HL-60 (cell line): ENCODE measurements at regions not wholly inside any gene's neighbourhood (a gene's known extent, or its start where the extent isn't known, plus 50 kb on each side); places are given as distances from the start of the nearest gene placed in this dataset.

ENCODE experiments used
- DNase-seq, 2 experiments: peaks; one replicate each; pipeline ENCODE4 v3.0.0-alpha.2; 2010 to 2020; ENCODE audit warnings: low read depth in 1 of 2, low spot score in 1 of 2
- H3K27ac ChIP-seq: fragments of 250-450 bp; sonication (Bioruptor Pico); replicated peaks from 2 replicates; pipeline ENCODE4 v1.5.1; 2020; ENCODE audit warnings: mild to moderate bottlenecking, moderate library complexity
- H3K27me3 ChIP-seq: fragments of 250-450 bp; sonication (Bioruptor Pico); 2 replicates; pipeline ENCODE4 v1.5.1; 2021; ENCODE audit warnings: mild to moderate bottlenecking, moderate library complexity; ENCODE audit not compliant: insufficient read depth, poor library complexity, severe bottlenecking
- H3K4me3 ChIP-seq: replicated peaks from 2 replicates; pipeline ENCODE4 v1.5.1; 2011; ENCODE audit warnings: mild to moderate bottlenecking, control low read depth, low read length; ENCODE audit not compliant: insufficient read depth
- CTCF ChIP-seq: IDR thresholded peaks from one replicate; pipeline ENCODE4 v1.5.1; 2011; ENCODE audit warnings: low read length, control low read depth, inconsistent platforms; ENCODE audit not compliant: insufficient read depth
- GABPA ChIP-seq: IDR thresholded peaks from 2 replicates; pipeline ENCODE4 v1.6.1; 2012; ENCODE audit warnings: low read depth
- POLR2AphosphoS5 ChIP-seq: IDR thresholded peaks from 2 replicates; pipeline ENCODE4 v1.6.1; 2012; ENCODE audit warnings: low read depth
- REST ChIP-seq: IDR thresholded peaks from 2 replicates; pipeline ENCODE4 v1.6.1; 2012; ENCODE audit warnings: low read depth; ENCODE audit not compliant: insufficient replicate concordance
- SPI1 ChIP-seq: IDR thresholded peaks from 2 replicates; pipeline ENCODE4 v1.6.1; 2012; ENCODE audit warnings: low read depth, mild to moderate bottlenecking, borderline replicate concordance

DNA sequence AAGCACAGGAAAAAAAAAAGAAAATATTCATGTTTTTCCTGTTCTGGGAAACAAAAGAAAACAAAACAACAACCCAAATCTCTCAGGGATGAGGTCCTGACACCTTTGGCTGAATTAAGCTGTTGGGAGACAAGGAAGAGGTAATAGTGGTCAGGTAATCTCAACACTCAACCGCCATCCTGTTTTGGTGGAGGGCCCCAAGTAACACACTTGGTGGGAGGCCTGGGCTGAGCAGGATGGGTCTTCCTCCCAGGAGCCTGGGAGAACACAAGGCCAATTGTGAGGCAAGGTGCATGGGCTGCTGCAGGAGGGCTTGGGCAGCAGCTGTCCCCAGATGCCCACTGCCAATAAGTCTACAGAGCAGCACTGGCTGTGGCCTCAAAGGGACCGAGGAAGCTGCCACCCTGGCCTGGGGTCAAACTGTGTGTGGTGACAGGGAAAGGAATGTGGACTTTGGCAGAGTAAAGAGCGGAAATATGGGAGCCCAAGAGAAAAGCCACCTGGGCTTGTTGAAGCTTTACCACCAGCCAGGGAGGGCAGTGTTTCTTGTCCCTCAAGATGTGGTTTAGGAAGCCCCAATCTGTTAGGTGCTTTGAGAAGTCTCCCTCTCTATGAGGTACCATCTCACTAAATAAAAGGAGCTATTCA lies 93.5 kb upstream of the SLC25A13 start:
- TF ChIP-seq CTCF = no peak
- no peak for TF ChIP-seq REST
- no peak for TF ChIP-seq GABPA
- TF ChIP-seq SPI1 = no peak
- no peak for TF ChIP-seq POLR2AphosphoS5
- Histone ChIP-seq H3K27me3 (peaks cover 8% of the 10 kb centered on the region), H3K4me3 (no peak overlapping the region), H3K27ac (no peak overlapping the region)
- DNase-seq = no peak

GRCh38 chr7:96414931-96415292 lies 93.0 kb upstream of the SLC25A13 start:
- peak; percentile 7 to 60 for DNase-seq
- peaks cover 8% of the 10 kb centered on the region for H3K27me3 ChIP-seq

More at GRCh38 chr7:96414931-96415292, 93.0 kb upstream of the SLC25A13 start:
- TF ChIP-seq SPI1 = no peak
- no peak for TF ChIP-seq POLR2AphosphoS5
- TF ChIP-seq CTCF = peak; percentile 77
- no peak for TF ChIP-seq GABPA
- no peak for TF ChIP-seq REST
- Histone ChIP-seq H3K4me3 (no peak overlapping the region), H3K27ac (no peak overlapping the region)
